ENCODE measurements at regions not wholly inside any gene's neighbourhood (a gene's known extent, or its start where the extent isn't known, plus 50 kb on each side); places are given as distances from the start of the nearest gene placed in this dataset.

- no peak for DNase-seq
These were observed 416.8 kb downstream of the LRFN5 start for GRCh38 chr14:42023452-42023851.

- no peak for DNase-seq
These were observed 407.6 kb downstream of the LRFN5 start for GRCh38 chr14:42014301-42014700.

- no peak for DNase-seq
These were observed 406.9 kb downstream of the LRFN5 start for GRCh38 chr14:42013559-42013958.

- DNase-seq = no peak
These were observed 406.5 kb downstream of the LRFN5 start for GRCh38 chr14:42013153-42013552.

- no peak for DNase-seq
These were observed 404.5 kb downstream of the LRFN5 start for GRCh38 chr14:42011221-42011620.

GRCh38 chr14:42004321-42004720 lies 397.6 kb downstream of the LRFN5 start:
- DNase-seq = no peak

- no peak for DNase-seq
These were observed 395.5 kb downstream of the LRFN5 start for GRCh38 chr14:42002141-42002540.

GRCh38 chr14:42001431-42001830 lies 394.8 kb downstream of the LRFN5 start:
- DNase-seq = no peak

- no peak for DNase-seq
These were observed 393.8 kb downstream of the LRFN5 start for GRCh38 chr14:42000450-42000849.

GRCh38 chr14:41993687-41994086 lies 387.0 kb downstream of the LRFN5 start:
- DNase-seq = no peak

- no peak for DNase-seq
These were observed 380.0 kb downstream of the LRFN5 start for GRCh38 chr14:41986700-41987099.

GRCh38 chr14:41986083-41986645 lies 379.5 kb downstream of the LRFN5 start:
- DNase-seq = no peak

- DNase-seq = no peak
These were observed 366.5 kb downstream of the LRFN5 start for GRCh38 chr14:41973178-41973577.

GRCh38 chr14:41972531-41972930 lies 365.9 kb downstream of the LRFN5 start:
- no peak for DNase-seq

- no peak for DNase-seq
These were observed 353.6 kb downstream of the LRFN5 start for GRCh38 chr14:41960281-41960680.

GRCh38 chr14:41957459-41957858 lies 350.8 kb downstream of the LRFN5 start:
- no peak for DNase-seq

Measured in activated gamma-delta T cell (primary cell).